ENCODE measurements at regions not wholly inside any gene's neighbourhood (a gene's known extent, or its start where the extent isn't known, plus 50 kb on each side); places are given as distances from the start of the nearest gene placed in this dataset.
"Not testable (repeated sequence)": the region's sequence is repeated elsewhere in the genome, so short reads cannot be mapped to it uniquely, and the experiment has no call there.

DNA sequence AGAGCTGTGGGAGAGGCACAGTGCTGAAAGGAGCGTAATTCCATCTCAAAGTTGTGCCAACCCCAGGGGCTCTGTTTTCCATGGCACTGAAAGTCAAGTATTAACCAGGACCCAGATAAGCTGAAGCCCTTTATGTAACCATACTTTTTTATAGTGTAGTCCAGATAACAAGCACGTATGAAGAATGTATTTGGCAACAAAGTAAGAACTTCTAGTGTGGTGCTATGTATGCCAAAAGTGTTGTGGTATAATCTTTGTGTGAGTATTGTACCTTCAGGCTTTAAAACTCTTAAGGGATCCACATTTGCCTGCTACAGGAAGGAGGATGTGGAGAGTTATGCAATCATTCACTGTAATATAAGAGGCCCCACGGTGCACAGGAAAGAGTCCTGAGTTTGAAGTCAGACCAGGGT, 129.4 kb downstream of the IBTK start:
- no peak overlapping the region for H3K4me3 ChIP-seq (ENCODE audit: low read depth, low read length)
- DNase-seq (ENCODE audit: low read depth) = peak; percentile 60
- no peak for TF ChIP-seq CTCF (conservative IDR thresholded peaks at IDR 0.05; ENCODE audit: low read depth, low read length)

GRCh38 chr6:82114748-82115147, 132.8 kb downstream of the IBTK start:
- no peak for DNase-seq (ENCODE audit: low read depth)
- TF ChIP-seq CTCF (conservative IDR thresholded peaks at IDR 0.05; ENCODE audit: low read depth, low read length) = no peak
- H3K4me3 ChIP-seq (ENCODE audit: low read depth, low read length) = no peak overlapping the region

GRCh38 chr6:82113231-82113630, 134.3 kb downstream of the IBTK start:
- no peak for TF ChIP-seq CTCF (conservative IDR thresholded peaks at IDR 0.05; ENCODE audit: low read depth, low read length)
- H3K4me3 ChIP-seq (ENCODE audit: low read depth, low read length) = no peak overlapping the region
- DNase-seq (ENCODE audit: low read depth) = no peak

DNA sequence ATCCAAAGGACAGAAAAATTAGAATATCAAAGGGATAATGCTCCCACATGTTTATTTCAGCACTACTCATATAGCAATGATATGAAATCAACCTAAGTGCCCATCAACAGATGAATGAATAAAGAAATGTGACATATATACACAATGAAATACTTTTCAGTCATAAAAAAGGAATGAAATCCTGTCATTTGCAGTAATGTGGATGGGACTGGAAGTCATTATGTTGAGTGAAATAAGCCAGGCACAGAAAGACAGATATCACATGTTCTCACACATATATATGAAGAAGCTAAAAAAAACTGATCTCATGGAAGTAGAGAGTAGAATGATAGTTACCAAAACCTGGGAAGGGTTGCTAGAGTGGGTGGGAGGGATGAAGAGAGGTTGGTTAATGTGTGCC, 135.7 kb downstream of the IBTK start:
- no peak overlapping the region for H3K4me3 ChIP-seq (ENCODE audit: low read depth, low read length)
- no peak for TF ChIP-seq CTCF (conservative IDR thresholded peaks at IDR 0.05; ENCODE audit: low read depth, low read length)
- no peak for DNase-seq (ENCODE audit: low read depth)

DNA sequence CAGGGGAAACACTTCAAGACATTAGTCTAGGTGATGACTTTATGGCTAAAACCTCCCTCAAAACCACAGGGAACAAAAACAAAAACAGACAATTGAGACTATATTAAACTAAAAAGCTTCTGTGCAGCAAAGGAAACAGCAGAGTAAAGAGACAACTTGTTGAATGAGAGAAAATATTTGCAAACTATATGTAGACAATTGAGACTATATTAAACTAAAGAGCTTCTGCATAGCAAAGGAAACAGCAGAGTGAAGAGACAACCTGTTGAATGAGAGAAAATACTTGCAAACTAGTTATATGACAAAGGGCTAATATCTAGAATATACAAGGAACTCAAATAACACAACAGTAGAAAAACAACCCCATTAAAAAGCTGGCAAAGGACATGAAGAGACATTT, 136.4 kb downstream of the IBTK start:
- no peak for DNase-seq (ENCODE audit: low read depth)
- no peak for TF ChIP-seq CTCF (conservative IDR thresholded peaks at IDR 0.05; ENCODE audit: low read depth, low read length)
- H3K4me3 ChIP-seq (ENCODE audit: low read depth, low read length) = no peak overlapping the region

GRCh38 chr6:82103171-82103570, 144.4 kb downstream of the IBTK start:
- DNase-seq (ENCODE audit: low read depth); H3K4me3 ChIP-seq (ENCODE audit: low read depth, low read length): not testable (repeated sequence)

DNA sequence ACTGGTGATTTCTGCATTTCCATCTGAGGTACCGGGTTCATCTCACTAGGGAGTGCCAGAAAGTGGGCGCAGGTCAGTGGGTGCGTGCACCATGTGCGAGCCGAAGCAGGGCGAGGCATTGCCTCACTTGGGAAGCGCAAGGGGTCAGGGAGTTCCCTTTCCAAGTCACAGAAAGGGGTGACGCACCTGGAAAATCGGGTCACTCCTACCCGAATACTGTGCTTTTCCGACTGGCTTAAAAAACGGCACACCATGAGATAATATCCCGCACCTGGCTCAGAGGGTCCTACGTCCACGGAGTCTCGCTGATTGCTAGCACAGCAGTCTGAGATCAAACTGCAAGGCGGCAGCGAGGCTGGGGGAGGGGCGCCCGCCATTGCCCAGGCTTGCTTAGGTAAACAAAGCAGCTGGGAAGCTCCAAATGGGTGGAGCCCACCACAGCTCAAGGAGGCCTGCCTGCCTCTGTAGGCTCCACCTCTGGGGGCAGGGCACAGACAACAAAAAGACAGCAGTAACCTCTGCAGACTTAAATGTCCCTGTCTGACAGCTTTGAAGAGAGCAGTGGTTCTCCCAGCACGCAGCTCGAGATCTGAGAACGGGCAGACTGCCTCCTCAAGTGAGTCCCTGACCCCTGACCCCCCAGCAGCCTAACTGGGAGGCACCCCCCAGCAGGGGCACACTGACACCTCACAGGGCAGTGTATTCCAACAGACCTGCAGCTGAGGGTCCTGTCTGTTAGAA, 146.0 kb downstream of the IBTK start:
- not testable (repeated sequence) for DNase-seq (ENCODE audit: low read depth); H3K4me3 ChIP-seq (ENCODE audit: low read depth, low read length)

- not testable (repeated sequence) for DNase-seq (ENCODE audit: low read depth); H3K4me3 ChIP-seq (ENCODE audit: low read depth, low read length)
Observed at GRCh38 chr6:82100763-82101162, 146.8 kb downstream of the IBTK start.

DNA sequence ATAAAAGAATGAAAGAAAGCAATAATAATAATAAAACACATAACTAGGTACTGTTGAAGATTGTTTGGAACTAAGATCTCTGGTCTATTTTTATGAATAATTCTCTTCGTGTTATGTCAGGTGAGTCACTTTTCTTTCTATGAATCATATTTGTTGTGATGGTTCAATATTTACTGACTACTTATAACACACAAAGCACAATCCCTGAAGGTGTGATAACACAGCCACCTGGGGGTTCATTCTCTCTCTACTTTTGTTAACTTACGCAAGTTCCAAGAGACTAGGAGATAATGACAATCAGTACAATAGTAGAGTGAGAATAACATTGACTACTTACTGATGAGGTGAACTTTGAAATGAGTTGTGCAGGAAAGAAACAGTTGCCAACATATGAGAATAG, 149.9 kb downstream of the IBTK start:
- TF ChIP-seq CTCF (conservative IDR thresholded peaks at IDR 0.05; ENCODE audit: low read depth, low read length) = no peak
- H3K4me3 ChIP-seq (ENCODE audit: low read depth, low read length) = no peak overlapping the region
- DNase-seq (ENCODE audit: low read depth) = no peak
